ENCODE measurements at regions not wholly inside any gene's neighbourhood (a gene's known extent, or its start where the extent isn't known, plus 50 kb on each side); places are given as distances from the start of the nearest gene placed in this dataset.

DNA sequence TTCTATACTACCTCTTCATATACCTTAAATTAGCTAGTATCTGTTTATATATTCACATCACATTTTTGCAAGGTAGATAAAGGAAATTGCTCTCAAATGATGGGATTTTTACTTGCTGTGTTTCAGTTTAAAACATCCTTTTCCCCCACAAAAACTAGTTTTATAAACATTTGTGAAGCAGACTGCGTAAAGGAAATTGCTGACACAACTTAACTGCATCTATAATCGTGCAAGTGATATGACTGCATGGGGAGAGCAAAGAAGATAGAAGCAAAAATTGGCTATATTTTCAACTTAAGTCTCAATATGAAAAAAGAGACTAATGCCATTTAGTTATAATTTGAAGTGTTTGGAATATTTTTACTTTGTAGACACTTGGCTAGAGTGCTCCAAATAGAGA is 385.2 kb downstream of the C4orf33 start:
- DNase-seq (ENCODE audit: low read depth): no peak
- no peak overlapping the region for H3K4me3 ChIP-seq (ENCODE audit: low read depth, low read length)
- TF ChIP-seq MYC (IDR thresholded peaks at IDR 0.05; ENCODE audit: low read depth, low read length) (no peak), MAX (IDR thresholded peaks at IDR 0.05; ENCODE audit: low read depth, low read length) (no peak), POLR2A (IDR thresholded peaks at IDR 0.05; ENCODE audit: extremely low read depth, insufficient read length) (no peak)
- TF ChIP-seq, protein P1, sequence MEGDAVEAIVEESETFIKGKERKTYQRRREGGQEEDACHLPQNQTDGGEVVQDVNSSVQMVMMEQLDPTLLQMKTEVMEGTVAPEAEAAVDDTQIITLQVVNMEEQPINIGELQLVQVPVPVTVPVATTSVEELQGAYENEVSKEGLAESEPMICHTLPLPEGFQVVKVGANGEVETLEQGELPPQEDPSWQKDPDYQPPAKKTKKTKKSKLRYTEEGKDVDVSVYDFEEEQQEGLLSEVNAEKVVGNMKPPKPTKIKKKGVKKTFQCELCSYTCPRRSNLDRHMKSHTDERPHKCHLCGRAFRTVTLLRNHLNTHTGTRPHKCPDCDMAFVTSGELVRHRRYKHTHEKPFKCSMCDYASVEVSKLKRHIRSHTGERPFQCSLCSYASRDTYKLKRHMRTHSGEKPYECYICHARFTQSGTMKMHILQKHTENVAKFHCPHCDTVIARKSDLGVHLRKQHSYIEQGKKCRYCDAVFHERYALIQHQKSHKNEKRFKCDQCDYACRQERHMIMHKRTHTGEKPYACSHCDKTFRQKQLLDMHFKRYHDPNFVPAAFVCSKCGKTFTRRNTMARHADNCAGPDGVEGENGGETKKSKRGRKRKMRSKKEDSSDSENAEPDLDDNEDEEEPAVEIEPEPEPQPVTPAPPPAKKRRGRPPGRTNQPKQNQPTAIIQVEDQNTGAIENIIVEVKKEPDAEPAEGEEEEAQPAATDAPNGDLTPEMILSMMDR (IDR thresholded peaks at IDR 0.05; ENCODE audit: low read depth, low read length): no peak

- no peak overlapping the region for H3K4me3 ChIP-seq (ENCODE audit: low read depth, low read length)
- no peak for DNase-seq (ENCODE audit: low read depth)
- TF ChIP-seq MYC (IDR thresholded peaks at IDR 0.05; ENCODE audit: low read depth, low read length) (no peak), MAX (IDR thresholded peaks at IDR 0.05; ENCODE audit: low read depth, low read length) (no peak), POLR2A (IDR thresholded peaks at IDR 0.05; ENCODE audit: extremely low read depth, insufficient read length) (no peak)
- TF ChIP-seq, protein P1 (IDR thresholded peaks at IDR 0.05; ENCODE audit: low read depth, low read length): no peak
Observed at GRCh38 chr4:129488427-129488826, 392.5 kb downstream of the C4orf33 start.

GRCh38 chr4:129490516-129490915 is 394.6 kb downstream of the C4orf33 start:
- TF ChIP-seq MAX (IDR thresholded peaks at IDR 0.05; ENCODE audit: low read depth, low read length) (no peak), MYC (IDR thresholded peaks at IDR 0.05; ENCODE audit: low read depth, low read length) (no peak), POLR2A (IDR thresholded peaks at IDR 0.05; ENCODE audit: extremely low read depth, insufficient read length) (no peak)
- TF ChIP-seq, protein P1 (IDR thresholded peaks at IDR 0.05; ENCODE audit: low read depth, low read length): no peak
- H3K4me3 ChIP-seq (ENCODE audit: low read depth, low read length): no peak overlapping the region
- no peak for DNase-seq (ENCODE audit: low read depth)

- no peak overlapping the region for H3K4me3 ChIP-seq (ENCODE audit: low read depth, low read length)
- no peak for TF ChIP-seq POLR2A (IDR thresholded peaks at IDR 0.05; ENCODE audit: extremely low read depth, insufficient read length)
- DNase-seq (ENCODE audit: low read depth): no peak
Observed at GRCh38 chr4:129498626-129499025, 402.7 kb downstream of the C4orf33 start.

GRCh38 chr4:129514852-129515251 is 418.9 kb downstream of the C4orf33 start:
- H3K4me3 ChIP-seq (ENCODE audit: low read depth, low read length): no peak overlapping the region
- DNase-seq (ENCODE audit: low read depth): no peak
- TF ChIP-seq POLR2A (IDR thresholded peaks at IDR 0.05; ENCODE audit: extremely low read depth, insufficient read length) (no peak), MAX (IDR thresholded peaks at IDR 0.05; ENCODE audit: low read depth, low read length) (no peak), MYC (IDR thresholded peaks at IDR 0.05; ENCODE audit: low read depth, low read length) (no peak)
- TF ChIP-seq, protein P1 (IDR thresholded peaks at IDR 0.05; ENCODE audit: low read depth, low read length): no peak

DNA sequence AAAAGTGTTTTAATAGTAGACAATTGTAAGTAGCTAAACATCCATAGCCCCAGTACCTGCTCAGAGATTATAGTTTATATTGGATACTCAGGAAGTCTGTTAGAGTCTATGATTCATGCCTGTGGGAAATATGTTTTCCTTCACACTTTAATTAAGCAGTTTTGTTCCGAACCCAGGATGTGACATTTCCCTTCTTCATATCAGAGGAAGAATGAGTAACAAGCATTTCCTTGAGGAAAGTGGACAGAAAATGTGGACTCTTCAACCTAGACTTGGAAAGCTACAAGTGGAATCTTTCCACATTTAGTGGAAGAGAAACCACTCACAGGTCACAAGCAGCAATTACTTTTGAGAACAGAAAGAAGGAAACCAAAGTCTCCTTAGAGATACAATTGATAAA is 419.4 kb downstream of the C4orf33 start:
- DNase-seq (ENCODE audit: low read depth): no peak
- TF ChIP-seq MAX (IDR thresholded peaks at IDR 0.05; ENCODE audit: low read depth, low read length): no peak
- TF ChIP-seq MYC (IDR thresholded peaks at IDR 0.05; ENCODE audit: low read depth, low read length): no peak
- TF ChIP-seq, protein P1 (IDR thresholded peaks at IDR 0.05; ENCODE audit: low read depth, low read length): no peak
- no peak for TF ChIP-seq POLR2A (IDR thresholded peaks at IDR 0.05; ENCODE audit: extremely low read depth, insufficient read length)
- H3K4me3 ChIP-seq (ENCODE audit: low read depth, low read length): no peak overlapping the region
